ENCODE measurements at regions not wholly inside any gene's neighbourhood (a gene's known extent, or its start where the extent isn't known, plus 50 kb on each side); places are given as distances from the start of the nearest gene placed in this dataset.

- TF ChIP-seq CTCF (IDR thresholded peaks at IDR 0.05) (no peak), POLR2A (IDR thresholded peaks at IDR 0.05) (no peak)
Observed at GRCh38 chr2:71863396-71863795, 284.3 kb downstream of the CYP26B1 start.

Data from Peyer's patch (tissue), 4 donors.